Calu3 (cell line): ENCODE measurements at regions not wholly inside any gene's neighbourhood (a gene's known extent, or its start where the extent isn't known, plus 50 kb on each side); places are given as distances from the start of the nearest gene placed in this dataset.

Experiments used
- BruUV-seq: library from RNA; stranded (reverse); fragments of 400-500 nt; replicated peaks from 2 replicates; lab custom pipeline; 2021; lab: Mats Ljungman, UMichigan
- CTCF ChIA-PET: fragments of 300-600 bp; sonication (Branson Sonifier 250); formaldehyde crosslinking; loops from one replicate; lab custom pipeline; 2022; ENCODE audit warnings: antibody characterized with exemption; lab: Charles Lee
- DNase-seq: peaks from one replicate; pipeline ENCODE4 v3.0.0; 2022
- H3K27ac Mint-ChIP-seq: one replicate; pipeline ENCODE4 v1.8.0; 2022; ENCODE audit warnings: mixed read lengths; ENCODE audit not compliant: unreplicated experiment
- H3K27me3 Mint-ChIP-seq: one replicate; pipeline ENCODE4 v1.8.0; 2022; ENCODE audit warnings: mixed read lengths; ENCODE audit not compliant: unreplicated experiment
- H3K36me3 Mint-ChIP-seq: one replicate; pipeline ENCODE4 v1.8.0; 2022; ENCODE audit warnings: mild to moderate bottlenecking, moderate library complexity, mixed read lengths; ENCODE audit not compliant: insufficient read depth, unreplicated experiment
- H3K4me1 Mint-ChIP-seq: one replicate; pipeline ENCODE4 v1.8.0; 2022; ENCODE audit warnings: mild to moderate bottlenecking, low read depth, mixed read lengths; ENCODE audit not compliant: unreplicated experiment
- H3K4me3 Mint-ChIP-seq: one replicate; pipeline ENCODE4 v1.8.0; 2022; ENCODE audit warnings: mild to moderate bottlenecking, low read depth, moderate library complexity, mixed read lengths; ENCODE audit not compliant: unreplicated experiment
- H3K9me3 Mint-ChIP-seq: one replicate; pipeline ENCODE4 v1.8.0; 2022; ENCODE audit warnings: low read depth, mixed read lengths; ENCODE audit not compliant: unreplicated experiment
- intact Hi-C: fragments of 100-400 bp; cut with micrococcal nuclease; formaldehyde crosslinking; loops from one replicate; pipeline ENCODE4 v1.10.0; 2022; ENCODE audit not compliant: unreplicated experiment
- TF ChIP-seq, protein P1 (sequence below): fragments of 200-600 bp; IDR thresholded peaks from one replicate; pipeline ENCODE4 v1.8.0; 2022; ENCODE audit warnings: antibody characterized with exemption; ENCODE audit not compliant: unreplicated experiment

GRCh38 chrX:74211911-74212310 lies 92.1 kb upstream of the ZCCHC13 start:
- Mint-ChIP-seq H3K4me1 (no peaks in the 10 kb centered on the region), H3K36me3 (peaks cover 14% of the 10 kb centered on the region), H3K27ac (no peak overlapping the region), H3K9me3 (no peaks in the 10 kb centered on the region), H3K4me3 (no peak overlapping the region), H3K27me3 (no peaks in the 10 kb centered on the region)
- TF ChIP-seq, protein P1, sequence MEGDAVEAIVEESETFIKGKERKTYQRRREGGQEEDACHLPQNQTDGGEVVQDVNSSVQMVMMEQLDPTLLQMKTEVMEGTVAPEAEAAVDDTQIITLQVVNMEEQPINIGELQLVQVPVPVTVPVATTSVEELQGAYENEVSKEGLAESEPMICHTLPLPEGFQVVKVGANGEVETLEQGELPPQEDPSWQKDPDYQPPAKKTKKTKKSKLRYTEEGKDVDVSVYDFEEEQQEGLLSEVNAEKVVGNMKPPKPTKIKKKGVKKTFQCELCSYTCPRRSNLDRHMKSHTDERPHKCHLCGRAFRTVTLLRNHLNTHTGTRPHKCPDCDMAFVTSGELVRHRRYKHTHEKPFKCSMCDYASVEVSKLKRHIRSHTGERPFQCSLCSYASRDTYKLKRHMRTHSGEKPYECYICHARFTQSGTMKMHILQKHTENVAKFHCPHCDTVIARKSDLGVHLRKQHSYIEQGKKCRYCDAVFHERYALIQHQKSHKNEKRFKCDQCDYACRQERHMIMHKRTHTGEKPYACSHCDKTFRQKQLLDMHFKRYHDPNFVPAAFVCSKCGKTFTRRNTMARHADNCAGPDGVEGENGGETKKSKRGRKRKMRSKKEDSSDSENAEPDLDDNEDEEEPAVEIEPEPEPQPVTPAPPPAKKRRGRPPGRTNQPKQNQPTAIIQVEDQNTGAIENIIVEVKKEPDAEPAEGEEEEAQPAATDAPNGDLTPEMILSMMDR, result no peak
- no peak for DNase-seq
- BruUV-seq, result no TSS peak
- intact Hi-C loops, result no loop called here
- CTCF ChIA-PET, result no interaction called here

DNA sequence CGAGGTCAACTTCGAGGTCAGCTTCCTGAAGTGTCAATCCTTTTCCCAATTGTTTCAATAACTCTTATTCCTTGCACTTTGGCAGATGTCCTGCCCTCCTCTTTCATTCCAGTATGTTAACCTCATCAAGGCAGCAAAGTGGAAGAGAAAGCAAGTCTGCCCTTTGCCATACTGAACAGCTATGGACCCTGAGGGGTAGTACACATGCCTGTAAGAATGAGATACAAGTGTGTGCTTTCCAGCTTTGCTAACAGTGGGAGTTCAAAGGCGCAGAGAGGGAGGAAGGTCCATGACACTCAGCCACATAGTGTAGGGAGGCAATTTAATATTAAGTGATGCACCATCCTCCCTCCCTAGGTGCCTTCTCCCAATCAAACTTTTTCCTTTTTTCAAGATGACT lies 96.4 kb upstream of the ZCCHC13 start:
- no peaks in the 10 kb centered on the region for H3K9me3 Mint-ChIP-seq
- CTCF ChIA-PET, result no interaction called here
- peaks cover 4% of the 10 kb centered on the region for H3K36me3 Mint-ChIP-seq
- BruUV-seq, result no TSS peak
- no peak overlapping the region for H3K27ac Mint-ChIP-seq
- H3K4me1 Mint-ChIP-seq, result no peaks in the 10 kb centered on the region
- TF ChIP-seq, protein P1, result no peak
- H3K4me3 Mint-ChIP-seq, result no peak overlapping the region
- intact Hi-C loops, result no loop called here
- DNase-seq, result no peak
- H3K27me3 Mint-ChIP-seq, result no peaks in the 10 kb centered on the region

- intact Hi-C loops, result no loop called here
- Mint-ChIP-seq H3K9me3 (no peaks in the 10 kb centered on the region), H3K4me1 (no peaks in the 10 kb centered on the region), H3K27me3 (no peaks in the 10 kb centered on the region), H3K4me3 (no peak overlapping the region), H3K27ac (no peak overlapping the region), H3K36me3 (no peaks in the 10 kb centered on the region)
- DNase-seq, result no peak
- CTCF ChIA-PET, result no interaction called here
- TF ChIP-seq, protein P1, result no peak
- BruUV-seq, result no TSS peak
Measured at GRCh38 chrX:74195605-74196004, 108.4 kb upstream of the ZCCHC13 start.

- TF ChIP-seq, protein P1, result no peak
- no TSS peak for BruUV-seq
- H3K4me3 Mint-ChIP-seq, result no peak overlapping the region
- no peaks in the 10 kb centered on the region for H3K4me1 Mint-ChIP-seq
- no peaks in the 10 kb centered on the region for H3K36me3 Mint-ChIP-seq
- DNase-seq, result no peak
- H3K9me3 Mint-ChIP-seq, result no peaks in the 10 kb centered on the region
- CTCF ChIA-PET, result no interaction called here
- no peaks in the 10 kb centered on the region for H3K27me3 Mint-ChIP-seq
- intact Hi-C loops, result no loop called here
- H3K27ac Mint-ChIP-seq, result no peak overlapping the region
Measured at GRCh38 chrX:74195120-74195519, 108.9 kb upstream of the ZCCHC13 start.
